ENCODE measurements at regions not wholly inside any gene's neighbourhood (a gene's known extent, or its start where the extent isn't known, plus 50 kb on each side); places are given as distances from the start of the nearest gene placed in this dataset.

DNA sequence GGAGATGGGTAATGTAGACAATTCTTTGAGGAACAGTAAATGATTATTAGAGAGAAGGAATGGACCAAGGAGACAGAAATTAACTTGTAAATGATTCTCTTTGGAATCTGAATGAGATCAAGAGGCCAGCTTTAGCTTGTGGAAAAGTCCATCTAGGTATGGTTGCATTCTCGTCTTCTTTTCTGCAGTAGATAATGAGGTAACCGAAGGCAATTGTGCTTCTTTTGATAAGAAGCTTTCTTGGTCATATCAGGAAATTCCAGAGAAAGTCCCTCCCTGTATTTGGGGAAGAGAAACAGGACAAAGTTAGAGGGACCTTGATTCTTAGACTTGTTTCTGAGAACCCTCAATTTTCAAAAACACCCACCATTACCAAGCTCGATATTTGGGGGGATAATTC is 109.1 kb upstream of the PRSS16 start:
- TF ChIP-seq, protein P1, sequence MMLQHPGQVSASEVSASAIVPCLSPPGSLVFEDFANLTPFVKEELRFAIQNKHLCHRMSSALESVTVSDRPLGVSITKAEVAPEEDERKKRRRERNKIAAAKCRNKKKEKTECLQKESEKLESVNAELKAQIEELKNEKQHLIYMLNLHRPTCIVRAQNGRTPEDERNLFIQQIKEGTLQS (CRISPR knock-in tag; IDR thresholded peaks at IDR 0.05) = no peak
- TF ChIP-seq, protein P2, sequence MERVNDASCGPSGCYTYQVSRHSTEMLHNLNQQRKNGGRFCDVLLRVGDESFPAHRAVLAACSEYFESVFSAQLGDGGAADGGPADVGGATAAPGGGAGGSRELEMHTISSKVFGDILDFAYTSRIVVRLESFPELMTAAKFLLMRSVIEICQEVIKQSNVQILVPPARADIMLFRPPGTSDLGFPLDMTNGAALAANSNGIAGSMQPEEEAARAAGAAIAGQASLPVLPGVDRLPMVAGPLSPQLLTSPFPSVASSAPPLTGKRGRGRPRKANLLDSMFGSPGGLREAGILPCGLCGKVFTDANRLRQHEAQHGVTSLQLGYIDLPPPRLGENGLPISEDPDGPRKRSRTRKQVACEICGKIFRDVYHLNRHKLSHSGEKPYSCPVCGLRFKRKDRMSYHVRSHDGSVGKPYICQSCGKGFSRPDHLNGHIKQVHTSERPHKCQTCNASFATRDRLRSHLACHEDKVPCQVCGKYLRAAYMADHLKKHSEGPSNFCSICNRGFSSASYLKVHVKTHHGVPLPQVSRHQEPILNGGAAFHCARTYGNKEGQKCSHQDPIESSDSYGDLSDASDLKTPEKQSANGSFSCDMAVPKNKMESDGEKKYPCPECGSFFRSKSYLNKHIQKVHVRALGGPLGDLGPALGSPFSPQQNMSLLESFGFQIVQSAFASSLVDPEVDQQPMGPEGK (CRISPR knock-in tag; IDR thresholded peaks at IDR 0.05) = no peak
- TF ChIP-seq, protein P3, sequence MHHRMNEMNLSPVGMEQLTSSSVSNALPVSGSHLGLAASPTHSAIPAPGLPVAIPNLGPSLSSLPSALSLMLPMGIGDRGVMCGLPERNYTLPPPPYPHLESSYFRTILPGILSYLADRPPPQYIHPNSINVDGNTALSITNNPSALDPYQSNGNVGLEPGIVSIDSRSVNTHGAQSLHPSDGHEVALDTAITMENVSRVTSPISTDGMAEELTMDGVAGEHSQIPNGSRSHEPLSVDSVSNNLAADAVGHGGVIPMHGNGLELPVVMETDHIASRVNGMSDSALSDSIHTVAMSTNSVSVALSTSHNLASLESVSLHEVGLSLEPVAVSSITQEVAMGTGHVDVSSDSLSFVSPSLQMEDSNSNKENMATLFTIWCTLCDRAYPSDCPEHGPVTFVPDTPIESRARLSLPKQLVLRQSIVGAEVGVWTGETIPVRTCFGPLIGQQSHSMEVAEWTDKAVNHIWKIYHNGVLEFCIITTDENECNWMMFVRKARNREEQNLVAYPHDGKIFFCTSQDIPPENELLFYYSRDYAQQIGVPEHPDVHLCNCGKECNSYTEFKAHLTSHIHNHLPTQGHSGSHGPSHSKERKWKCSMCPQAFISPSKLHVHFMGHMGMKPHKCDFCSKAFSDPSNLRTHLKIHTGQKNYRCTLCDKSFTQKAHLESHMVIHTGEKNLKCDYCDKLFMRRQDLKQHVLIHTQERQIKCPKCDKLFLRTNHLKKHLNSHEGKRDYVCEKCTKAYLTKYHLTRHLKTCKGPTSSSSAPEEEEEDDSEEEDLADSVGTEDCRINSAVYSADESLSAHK (CRISPR knock-in tag; IDR thresholded peaks at IDR 0.05; ENCODE audit: borderline replicate concordance) = no peak
- no peak for TF ChIP-seq POLR2AphosphoS5 (IDR thresholded peaks at IDR 0.05; ENCODE audit: low read depth, low read length)
- no peak for TF ChIP-seq ZSCAN21 (CRISPR knock-in tag; IDR thresholded peaks at IDR 0.05; ENCODE audit: borderline replicate concordance)
- TF ChIP-seq POLR2A (IDR thresholded peaks at IDR 0.05; ENCODE audit: insufficient read depth in 1 of 2, low read depth in 2 of 2, low read length in 2 of 2) = no peak

Measured in HepG2 (cell line).